Testis (tissue), 2 donors: ENCODE measurements at regions not wholly inside any gene's neighbourhood (a gene's known extent, or its start where the extent isn't known, plus 50 kb on each side); places are given as distances from the start of the nearest gene placed in this dataset.
A peak's percentile ranks its signal among the peaks of the same experiment; 100 is the strongest.

Source experiments
- DNase-seq: peaks from one replicate; pipeline ENCODE4 v3.0.0-alpha.2; 2019
- H3K27ac ChIP-seq, 2 donors: fragments of 200-600 bp; sonication (generic); one replicate each; pipeline ENCODE4 v1.5.1; 2019
- H3K27me3 ChIP-seq: fragments of 200-600 bp; sonication (generic); one replicate; pipeline ENCODE4 v1.5.1; 2019
- H3K36me3 ChIP-seq: fragments of 200-600 bp; sonication (generic); one replicate; pipeline ENCODE4 v1.5.1; 2017; ENCODE audit warnings: low read depth; ENCODE audit errors: missing control alignments
- H3K4me1 ChIP-seq: fragments of 200-600 bp; sonication (generic); one replicate; pipeline ENCODE4 v1.5.1; 2019
- H3K4me3 ChIP-seq, 2 donors: fragments of 200-600 bp; sonication (generic); one replicate each; pipeline ENCODE4 v1.5.1; 2017 to 2019
- H3K9me3 ChIP-seq: fragments of 200-600 bp; sonication (generic); one replicate; pipeline ENCODE4 v1.5.1; 2017
- POLR2A ChIP-seq: fragments of 450-650 bp; IDR thresholded peaks from one replicate; pipeline ENCODE4 v1.6.1; 2017; ENCODE audit warnings: antibody characterized with exemption, mild to moderate bottlenecking, moderate library complexity
- WGBS, 2 donors: methylation state at CpG; one replicate each; pipeline ENCODE4 v1.1.5; 2018; 5-methylcytosine and 5-hydroxymethylcytosine counted together
- intact Hi-C: fragments of 100-400 bp; cut with DNase I; formaldehyde crosslinking; loops from one replicate; pipeline ENCODE4 v1.15.1; 2023; ENCODE audit warnings: low total_unique reads
- TF ChIP-seq, protein P1 (sequence below), 3 experiments: fragments of 450-650 bp in 2 of 3; fragments of 200-600 bp in 1 of 3; sonication (generic) in 1 of 3; IDR thresholded peaks; one replicate each; pipeline ENCODE4 v1.5.1; 2016 to 2019; ENCODE audit warnings: antibody characterized with exemption in 3 of 3, mild to moderate bottlenecking in 2 of 3, moderate library complexity in 1 of 3

DNA sequence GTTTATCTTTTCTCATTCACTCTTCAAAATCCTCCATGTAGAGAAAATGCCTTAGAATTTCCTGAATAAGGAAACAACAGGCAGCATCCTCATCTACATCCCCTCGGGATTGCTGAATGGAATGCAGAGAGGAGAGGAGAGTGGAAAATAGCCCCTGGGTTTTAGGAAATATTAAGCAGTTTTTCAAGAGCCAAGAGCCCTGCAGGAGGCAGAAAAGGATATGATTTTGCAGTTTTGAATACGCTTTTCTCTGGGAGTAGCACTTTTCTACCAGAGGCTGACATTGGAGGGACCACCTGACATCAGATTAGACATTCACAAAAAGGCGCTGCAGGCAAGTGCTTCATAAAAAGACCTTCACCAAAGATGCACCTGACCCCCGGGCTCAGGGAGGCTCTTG, 362.2 kb upstream of the SFSWAP start:
- 18 to 20% methylated on average over 4 of the region's 4 CpGs for WGBS, 2 donors
- H3K4me1 ChIP-seq: peaks cover 48% of the 10 kb centered on the region
- no peaks in the 10 kb centered on the region for H3K36me3 ChIP-seq
- H3K27me3 ChIP-seq: no peaks in the 10 kb centered on the region
- intact Hi-C loops: loop anchor here (5.0 kb wide), 1 partner anchor 274 kb away; no protein-coding TSS in a partner anchor
- TF ChIP-seq, protein P1, sequence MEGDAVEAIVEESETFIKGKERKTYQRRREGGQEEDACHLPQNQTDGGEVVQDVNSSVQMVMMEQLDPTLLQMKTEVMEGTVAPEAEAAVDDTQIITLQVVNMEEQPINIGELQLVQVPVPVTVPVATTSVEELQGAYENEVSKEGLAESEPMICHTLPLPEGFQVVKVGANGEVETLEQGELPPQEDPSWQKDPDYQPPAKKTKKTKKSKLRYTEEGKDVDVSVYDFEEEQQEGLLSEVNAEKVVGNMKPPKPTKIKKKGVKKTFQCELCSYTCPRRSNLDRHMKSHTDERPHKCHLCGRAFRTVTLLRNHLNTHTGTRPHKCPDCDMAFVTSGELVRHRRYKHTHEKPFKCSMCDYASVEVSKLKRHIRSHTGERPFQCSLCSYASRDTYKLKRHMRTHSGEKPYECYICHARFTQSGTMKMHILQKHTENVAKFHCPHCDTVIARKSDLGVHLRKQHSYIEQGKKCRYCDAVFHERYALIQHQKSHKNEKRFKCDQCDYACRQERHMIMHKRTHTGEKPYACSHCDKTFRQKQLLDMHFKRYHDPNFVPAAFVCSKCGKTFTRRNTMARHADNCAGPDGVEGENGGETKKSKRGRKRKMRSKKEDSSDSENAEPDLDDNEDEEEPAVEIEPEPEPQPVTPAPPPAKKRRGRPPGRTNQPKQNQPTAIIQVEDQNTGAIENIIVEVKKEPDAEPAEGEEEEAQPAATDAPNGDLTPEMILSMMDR (IDR thresholded peaks at IDR 0.05): peak in 1 of 3 experiments; percentile 3
- TF ChIP-seq POLR2A: no peak
- no peaks in the 10 kb centered on the region for H3K9me3 ChIP-seq
- H3K27ac ChIP-seq: no peak overlapping the region
- no peak for DNase-seq
- H3K4me3 ChIP-seq: no peak overlapping the region

DNA sequence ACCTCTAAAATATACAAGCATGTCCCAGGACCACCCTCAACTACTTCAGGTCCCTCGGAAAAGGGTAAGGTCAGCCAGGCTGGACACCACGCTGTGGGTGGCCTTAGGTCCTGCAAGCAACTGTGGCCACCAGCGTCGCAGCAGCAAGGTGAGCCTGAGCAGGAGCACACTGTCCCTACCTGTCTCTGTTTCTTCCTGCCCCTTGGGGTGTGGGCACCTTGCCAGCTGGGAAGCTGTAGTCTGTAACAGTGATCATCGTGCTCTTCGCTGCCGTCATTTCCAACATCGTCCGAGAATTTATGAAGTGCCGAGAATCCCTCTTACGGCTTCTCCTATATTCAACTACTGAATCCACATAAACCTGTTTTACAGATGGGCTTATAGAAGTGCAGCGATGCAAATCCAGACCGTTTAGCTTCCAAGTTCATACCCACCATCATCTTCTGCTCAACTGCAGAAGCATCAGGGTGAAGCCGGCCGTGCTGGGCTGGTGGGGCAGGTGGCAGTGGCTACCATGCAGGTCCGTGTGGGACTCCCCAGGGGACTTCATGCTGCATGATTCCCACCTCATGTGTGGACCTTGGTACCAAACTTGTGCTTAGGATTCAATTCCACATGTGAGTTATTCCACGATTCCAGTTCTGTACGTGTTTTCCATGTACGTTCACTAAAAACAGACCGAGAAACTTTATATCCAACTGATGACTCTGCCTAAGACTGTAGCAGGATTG, 361.3 kb upstream of the SFSWAP start:
- H3K36me3 ChIP-seq: no peaks in the 10 kb centered on the region
- H3K27ac ChIP-seq: peak overlapping the region; percentile 32 to 48
- DNase-seq: no peak
- no peaks in the 10 kb centered on the region for H3K27me3 ChIP-seq
- TF ChIP-seq, protein P1 (IDR thresholded peaks at IDR 0.05): no peak
- TF ChIP-seq POLR2A: no peak
- no peaks in the 10 kb centered on the region for H3K9me3 ChIP-seq
- 38 to 45% methylated on average over 20 of the region's 20 CpGs for WGBS, 2 donors
- peaks cover 48% of the 10 kb centered on the region for H3K4me1 ChIP-seq
- H3K4me3 ChIP-seq: no peak overlapping the region
- intact Hi-C loops: loop anchor here (5.0 kb wide), 1 partner anchor 273 kb away; no protein-coding TSS in a partner anchor

DNA sequence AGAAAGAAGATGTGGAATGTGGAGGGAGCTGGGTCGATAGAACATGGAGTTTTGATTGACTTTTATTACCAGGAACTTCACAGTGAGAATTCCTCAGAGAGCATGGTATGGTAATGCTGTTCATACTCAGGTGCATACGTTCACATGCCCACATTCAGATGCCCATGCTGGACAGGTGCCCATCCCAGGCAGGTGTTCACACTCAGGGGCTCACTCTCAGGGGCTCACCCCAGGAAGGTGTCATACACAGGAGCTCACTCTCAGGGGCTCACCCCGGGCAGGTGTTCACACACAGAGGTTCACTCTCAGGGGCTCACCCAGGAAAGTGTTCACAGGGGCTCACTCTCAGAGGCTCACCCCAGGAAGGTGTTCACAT, 360.0 kb upstream of the SFSWAP start:
- no peak for DNase-seq
- no peak overlapping the region for H3K4me3 ChIP-seq
- 51 to 61% methylated on average over 3 of the region's 3 CpGs for WGBS, 2 donors
- intact Hi-C loops: no loop called here
- peak overlapping the region; percentile 62 to 70 for H3K27ac ChIP-seq
- no peaks in the 10 kb centered on the region for H3K27me3 ChIP-seq
- no peaks in the 10 kb centered on the region for H3K9me3 ChIP-seq
- H3K36me3 ChIP-seq: no peaks in the 10 kb centered on the region
- H3K4me1 ChIP-seq: peaks cover 48% of the 10 kb centered on the region
- TF ChIP-seq, protein P1 (IDR thresholded peaks at IDR 0.05): no peak
- no peak for TF ChIP-seq POLR2A

DNA sequence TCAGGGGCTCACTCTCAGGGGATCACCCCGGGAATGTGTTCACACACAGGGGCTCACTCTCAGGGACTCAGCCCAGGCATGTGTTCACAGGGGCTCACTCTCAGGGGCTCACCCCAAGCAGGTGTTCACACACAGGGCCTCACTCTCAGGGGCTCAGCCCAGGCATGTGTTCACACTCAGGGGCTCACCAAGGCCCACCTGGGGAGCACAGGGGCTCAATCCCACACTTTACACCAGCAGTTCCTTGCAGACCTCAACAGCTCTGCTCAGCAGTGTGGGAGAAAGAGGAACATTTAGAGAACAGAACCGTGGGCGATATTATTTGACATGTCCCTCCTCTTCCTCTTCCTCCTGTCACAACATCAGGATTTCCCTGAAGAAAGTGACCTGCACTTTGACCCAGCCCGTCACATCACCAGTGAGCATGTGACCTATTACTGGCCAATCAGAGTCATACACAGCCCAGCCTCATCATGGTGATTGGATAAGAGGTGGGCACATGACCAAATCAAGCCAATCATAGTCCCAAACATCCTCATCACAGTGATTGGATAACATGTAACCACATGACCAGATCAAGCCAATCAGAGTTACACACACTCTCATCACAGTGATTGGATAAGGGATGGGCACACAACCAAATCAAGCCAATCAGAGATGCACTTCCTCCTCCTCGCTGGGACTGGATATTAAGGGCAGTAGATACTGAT, 359.4 kb upstream of the SFSWAP start:
- peak; percentile 68 for DNase-seq
- WGBS, 2 donors: 59% methylated on average over 5 of the region's 5 CpGs
- no peak overlapping the region for H3K4me3 ChIP-seq
- H3K27ac ChIP-seq: peak overlapping the region; percentile 62 to 70
- no peaks in the 10 kb centered on the region for H3K9me3 ChIP-seq
- intact Hi-C loops: no loop called here
- no peaks in the 10 kb centered on the region for H3K36me3 ChIP-seq
- no peaks in the 10 kb centered on the region for H3K27me3 ChIP-seq
- H3K4me1 ChIP-seq: peaks cover 43% of the 10 kb centered on the region
- TF ChIP-seq, protein P1 (IDR thresholded peaks at IDR 0.05): no peak
- TF ChIP-seq POLR2A: no peak
